ENCODE measurements at regions not wholly inside any gene's neighbourhood (a gene's known extent, or its start where the extent isn't known, plus 50 kb on each side); places are given as distances from the start of the nearest gene placed in this dataset.

DNA sequence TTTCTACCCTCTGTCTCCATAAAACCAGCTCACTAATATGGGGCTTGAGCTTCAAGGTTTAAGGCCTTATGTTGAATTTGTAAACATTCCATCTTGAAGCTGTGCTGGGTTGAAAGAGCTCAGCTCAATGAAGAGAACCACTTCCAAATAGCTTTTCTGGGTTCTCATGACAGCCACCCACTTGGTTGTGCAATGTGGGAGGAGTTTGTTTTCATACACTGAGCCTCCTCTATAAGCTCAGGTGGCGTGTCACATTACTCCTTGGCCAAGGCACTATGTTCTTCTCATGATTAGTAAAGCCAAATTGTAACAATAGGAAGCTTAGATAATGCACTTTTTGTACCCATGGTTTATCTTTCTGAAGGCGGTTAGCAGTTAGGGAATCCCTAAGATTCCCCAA is 265.6 kb downstream of the PTEN start:
- no peak for TF ChIP-seq POLR2AphosphoS5 (IDR thresholded peaks at IDR 0.05)
- TF ChIP-seq, protein P1, sequence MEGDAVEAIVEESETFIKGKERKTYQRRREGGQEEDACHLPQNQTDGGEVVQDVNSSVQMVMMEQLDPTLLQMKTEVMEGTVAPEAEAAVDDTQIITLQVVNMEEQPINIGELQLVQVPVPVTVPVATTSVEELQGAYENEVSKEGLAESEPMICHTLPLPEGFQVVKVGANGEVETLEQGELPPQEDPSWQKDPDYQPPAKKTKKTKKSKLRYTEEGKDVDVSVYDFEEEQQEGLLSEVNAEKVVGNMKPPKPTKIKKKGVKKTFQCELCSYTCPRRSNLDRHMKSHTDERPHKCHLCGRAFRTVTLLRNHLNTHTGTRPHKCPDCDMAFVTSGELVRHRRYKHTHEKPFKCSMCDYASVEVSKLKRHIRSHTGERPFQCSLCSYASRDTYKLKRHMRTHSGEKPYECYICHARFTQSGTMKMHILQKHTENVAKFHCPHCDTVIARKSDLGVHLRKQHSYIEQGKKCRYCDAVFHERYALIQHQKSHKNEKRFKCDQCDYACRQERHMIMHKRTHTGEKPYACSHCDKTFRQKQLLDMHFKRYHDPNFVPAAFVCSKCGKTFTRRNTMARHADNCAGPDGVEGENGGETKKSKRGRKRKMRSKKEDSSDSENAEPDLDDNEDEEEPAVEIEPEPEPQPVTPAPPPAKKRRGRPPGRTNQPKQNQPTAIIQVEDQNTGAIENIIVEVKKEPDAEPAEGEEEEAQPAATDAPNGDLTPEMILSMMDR (IDR thresholded peaks at IDR 0.05) = no peak
- no peak for TF ChIP-seq EP300 (IDR thresholded peaks at IDR 0.05; ENCODE audit: low read depth)
- TF ChIP-seq POLR2A (IDR thresholded peaks at IDR 0.05) = no peak

Data from transverse colon (tissue), 4 donors.